Astrocyte (in vitro differentiated cells and primary cell): ENCODE measurements at regions not wholly inside any gene's neighbourhood (a gene's known extent, or its start where the extent isn't known, plus 50 kb on each side); places are given as distances from the start of the nearest gene placed in this dataset.

Source experiments
- DNase-seq: peaks from one replicate; pipeline ENCODE4 v3.0.0-alpha.2; 2010; ENCODE audit warnings: low read depth
- FAIRE-seq: peaks from 2 replicates; lab custom pipeline; 2011; peaks lifted over from hg19 to GRCh38; lab: Jason Lieb, UNC
- H2AFZ ChIP-seq: 2 replicates; pipeline ENCODE4 v1.6.0; 2012; ENCODE audit warnings: low read depth, low read length, inconsistent platforms
- H3K27ac ChIP-seq: 2 replicates; pipeline ENCODE4 v1.5.1; 2011; ENCODE audit warnings: low read depth, low read length, inconsistent platforms
- H3K27me3 ChIP-seq: 2 replicates; pipeline ENCODE4 v1.6.0; 2011; ENCODE audit warnings: low read length, inconsistent platforms; ENCODE audit not compliant: insufficient read depth
- H3K36me3 ChIP-seq: 2 replicates; pipeline ENCODE4 v1.5.1; 2011; ENCODE audit warnings: low read length, inconsistent platforms; ENCODE audit not compliant: insufficient read depth
- H3K4me1 ChIP-seq: 2 replicates; pipeline ENCODE4 v1.5.1; 2011; ENCODE audit warnings: low read length, inconsistent platforms; ENCODE audit not compliant: insufficient read depth
- H3K4me2 ChIP-seq: 2 replicates; pipeline ENCODE4 v1.6.0; 2012; ENCODE audit warnings: low read length, inconsistent platforms
- H3K4me3 ChIP-seq: 2 replicates; pipeline ENCODE4 v1.5.1; 2011; ENCODE audit warnings: low read depth, mild to moderate bottlenecking, low read length, inconsistent platforms; ENCODE audit not compliant: insufficient read depth
- H3K79me2 ChIP-seq: 2 replicates; pipeline ENCODE4 v1.6.0; 2012; ENCODE audit warnings: mild to moderate bottlenecking, low read length, inconsistent platforms; ENCODE audit not compliant: insufficient read depth
- H3K9ac ChIP-seq: 2 replicates; pipeline ENCODE4 v1.6.0; 2012; ENCODE audit warnings: mild to moderate bottlenecking, low read length, inconsistent platforms
- H3K9me3 ChIP-seq: 2 replicates; pipeline ENCODE4 v1.5.1; 2012; ENCODE audit warnings: low read depth, mild to moderate bottlenecking, low read length, inconsistent platforms; ENCODE audit not compliant: insufficient read depth
- H4K20me1 ChIP-seq: 2 replicates; pipeline ENCODE4 v1.6.0; 2012; ENCODE audit warnings: low read length, inconsistent platforms; ENCODE audit not compliant: insufficient read depth
- H3K27ac Mint-ChIP-seq: one replicate; pipeline ENCODE4 v1.8.0; 2021; ENCODE audit warnings: mild to moderate bottlenecking, mixed read lengths; ENCODE audit not compliant: unreplicated experiment
- H3K27me3 Mint-ChIP-seq: one replicate; pipeline ENCODE4 v1.8.0; 2021; ENCODE audit warnings: low read depth, mixed read lengths; ENCODE audit not compliant: unreplicated experiment
- H3K36me3 Mint-ChIP-seq: one replicate; pipeline ENCODE4 v1.8.0; 2021; ENCODE audit warnings: low read depth, mixed read lengths; ENCODE audit not compliant: unreplicated experiment
- H3K4me1 Mint-ChIP-seq: one replicate; pipeline ENCODE4 v1.8.0; 2021; ENCODE audit warnings: low read depth, mixed read lengths; ENCODE audit not compliant: unreplicated experiment
- H3K4me3 Mint-ChIP-seq: one replicate; pipeline ENCODE4 v1.8.0; 2021; ENCODE audit warnings: mild to moderate bottlenecking, moderate library complexity, mixed read lengths; ENCODE audit not compliant: unreplicated experiment
- H3K9me3 Mint-ChIP-seq: one replicate; pipeline ENCODE4 v1.8.0; 2021; ENCODE audit warnings: mild to moderate bottlenecking, mixed read lengths; ENCODE audit not compliant: unreplicated experiment
- EZH2 ChIP-seq: IDR thresholded peaks from 2 replicates; pipeline ENCODE4 v1.6.1; 2012; ENCODE audit warnings: mild to moderate bottlenecking, low read length, inconsistent platforms; ENCODE audit not compliant: insufficient read depth
- TF ChIP-seq, protein P1 (sequence below): IDR thresholded peaks from 2 replicates; pipeline ENCODE4 v1.5.1; 2011; ENCODE audit warnings: low read depth, mild to moderate bottlenecking, inconsistent platforms, low read length, moderate library complexity; ENCODE audit not compliant: insufficient read depth

DNA sequence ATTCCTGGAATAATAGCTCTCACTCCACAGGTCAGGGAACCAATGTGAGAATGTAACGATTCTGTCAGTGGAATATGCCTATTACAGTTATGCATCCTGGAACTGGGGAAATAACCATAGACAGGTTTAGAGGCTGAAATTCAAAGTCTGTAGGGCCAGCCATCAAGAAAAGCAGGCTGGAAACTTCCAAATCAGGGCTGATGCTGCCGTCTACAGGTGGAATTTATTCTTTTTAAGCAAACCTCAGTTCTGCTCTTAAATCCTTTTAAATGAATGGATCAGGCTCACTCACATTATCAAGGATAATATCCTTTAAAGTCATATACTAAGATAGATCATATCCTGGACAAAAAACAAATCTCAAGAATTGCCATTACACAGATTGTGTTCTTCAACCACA lies 699.8 kb downstream of the NR2F2 start:
- Mint-ChIP-seq H3K4me3 (no peak overlapping the region), H3K27me3 (no peaks in the 10 kb centered on the region), H3K9me3 (peaks cover 28% of the 10 kb centered on the region), H3K36me3 (no peaks in the 10 kb centered on the region), H3K4me1 (no peaks in the 10 kb centered on the region), H3K27ac (no peak overlapping the region)
- H2AFZ ChIP-seq = no peak overlapping the region
- no peak overlapping the region for H3K4me3 ChIP-seq
- H3K27me3 ChIP-seq = no peaks in the 10 kb centered on the region
- no peaks in the 10 kb centered on the region for H4K20me1 ChIP-seq
- no peaks in the 10 kb centered on the region for H3K4me1 ChIP-seq
- no peak for TF ChIP-seq EZH2
- TF ChIP-seq, protein P1, sequence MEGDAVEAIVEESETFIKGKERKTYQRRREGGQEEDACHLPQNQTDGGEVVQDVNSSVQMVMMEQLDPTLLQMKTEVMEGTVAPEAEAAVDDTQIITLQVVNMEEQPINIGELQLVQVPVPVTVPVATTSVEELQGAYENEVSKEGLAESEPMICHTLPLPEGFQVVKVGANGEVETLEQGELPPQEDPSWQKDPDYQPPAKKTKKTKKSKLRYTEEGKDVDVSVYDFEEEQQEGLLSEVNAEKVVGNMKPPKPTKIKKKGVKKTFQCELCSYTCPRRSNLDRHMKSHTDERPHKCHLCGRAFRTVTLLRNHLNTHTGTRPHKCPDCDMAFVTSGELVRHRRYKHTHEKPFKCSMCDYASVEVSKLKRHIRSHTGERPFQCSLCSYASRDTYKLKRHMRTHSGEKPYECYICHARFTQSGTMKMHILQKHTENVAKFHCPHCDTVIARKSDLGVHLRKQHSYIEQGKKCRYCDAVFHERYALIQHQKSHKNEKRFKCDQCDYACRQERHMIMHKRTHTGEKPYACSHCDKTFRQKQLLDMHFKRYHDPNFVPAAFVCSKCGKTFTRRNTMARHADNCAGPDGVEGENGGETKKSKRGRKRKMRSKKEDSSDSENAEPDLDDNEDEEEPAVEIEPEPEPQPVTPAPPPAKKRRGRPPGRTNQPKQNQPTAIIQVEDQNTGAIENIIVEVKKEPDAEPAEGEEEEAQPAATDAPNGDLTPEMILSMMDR = no peak
- H3K4me2 ChIP-seq = no peak overlapping the region
- DNase-seq (no peak), FAIRE-seq (no peak)
- no peaks in the 10 kb centered on the region for H3K36me3 ChIP-seq
- no peak overlapping the region for H3K9ac ChIP-seq
- H3K79me2 ChIP-seq = no peaks in the 10 kb centered on the region
- H3K9me3 ChIP-seq = no peaks in the 10 kb centered on the region
- H3K27ac ChIP-seq = no peak overlapping the region

DNA sequence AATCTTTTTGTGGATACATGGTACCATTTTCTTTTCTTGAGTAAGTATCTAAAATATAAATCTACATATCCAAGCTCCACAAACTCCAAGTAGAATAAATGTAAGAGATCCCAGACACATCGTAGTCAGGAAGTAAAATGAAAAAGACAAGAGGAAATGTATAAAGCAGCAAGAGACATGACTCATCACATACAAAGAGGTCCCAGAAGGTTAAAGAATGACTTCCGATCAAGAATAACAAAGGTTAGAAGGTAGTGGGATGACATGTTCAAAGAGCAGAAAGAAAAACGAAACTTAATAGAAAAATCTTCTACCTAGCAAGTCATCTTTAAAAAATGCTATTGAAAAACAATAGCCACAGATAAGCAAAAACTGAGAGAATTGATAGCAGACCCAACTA lies 705.8 kb downstream of the NR2F2 start:
- Histone ChIP-seq H3K79me2 (no peaks in the 10 kb centered on the region), H3K4me1 (peaks cover 3% of the 10 kb centered on the region), H2AFZ (no peak overlapping the region), H3K9ac (no peak overlapping the region), H4K20me1 (no peaks in the 10 kb centered on the region), H3K27me3 (no peaks in the 10 kb centered on the region), H3K36me3 (no peaks in the 10 kb centered on the region), H3K4me3 (no peak overlapping the region), H3K9me3 (no peaks in the 10 kb centered on the region), H3K27ac (no peak overlapping the region), H3K4me2 (peak overlapping the region; percentile 55)
- Mint-ChIP-seq H3K4me1 (peaks cover 13% of the 10 kb centered on the region), H3K4me3 (no peak overlapping the region), H3K9me3 (peaks cover 15% of the 10 kb centered on the region), H3K27ac (peak overlapping the region; percentile 1), H3K36me3 (no peaks in the 10 kb centered on the region), H3K27me3 (no peaks in the 10 kb centered on the region)
- DNase-seq = peak; percentile 0
- peak; percentile 39 for FAIRE-seq
- TF ChIP-seq EZH2 = no peak
- TF ChIP-seq, protein P1 = no peak

DNA sequence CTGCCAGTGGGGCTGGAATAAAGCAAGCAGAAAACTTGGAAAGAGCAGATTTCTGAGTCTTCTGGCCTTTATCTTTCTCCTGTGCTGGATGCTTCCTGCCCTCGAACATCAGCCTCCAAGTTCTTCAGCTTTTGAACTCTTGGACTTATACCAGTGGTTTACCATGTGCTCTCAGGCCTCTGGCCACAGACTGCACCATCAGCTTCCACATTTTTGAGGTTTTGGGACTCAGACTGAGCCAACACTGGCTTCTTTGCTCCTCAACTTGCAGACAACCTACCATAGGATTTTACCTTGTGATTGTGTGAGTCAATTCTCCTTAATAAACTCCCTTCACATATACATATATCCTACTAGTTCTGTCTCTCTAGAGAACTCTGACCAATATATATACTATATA lies 706.6 kb downstream of the NR2F2 start:
- FAIRE-seq (no peak), DNase-seq (peak; percentile 39)
- peaks cover 13% of the 10 kb centered on the region for H3K4me1 Mint-ChIP-seq
- H3K4me3 Mint-ChIP-seq = no peak overlapping the region
- H3K4me1 ChIP-seq = peaks cover 3% of the 10 kb centered on the region
- H3K9ac ChIP-seq = no peak overlapping the region
- H3K4me2 ChIP-seq = no peak overlapping the region
- no peak overlapping the region for H2AFZ ChIP-seq
- no peak for TF ChIP-seq EZH2
- TF ChIP-seq, protein P1 = no peak
- no peaks in the 10 kb centered on the region for H3K27me3 Mint-ChIP-seq
- no peaks in the 10 kb centered on the region for H3K9me3 ChIP-seq
- no peak overlapping the region for H3K27ac ChIP-seq
- peaks cover 12% of the 10 kb centered on the region for H3K9me3 Mint-ChIP-seq
- no peak overlapping the region for H3K4me3 ChIP-seq
- H3K36me3 ChIP-seq = no peaks in the 10 kb centered on the region
- no peaks in the 10 kb centered on the region for H4K20me1 ChIP-seq
- no peaks in the 10 kb centered on the region for H3K79me2 ChIP-seq
- H3K27ac Mint-ChIP-seq = peak overlapping the region; percentile 1
- H3K27me3 ChIP-seq = no peaks in the 10 kb centered on the region
- no peaks in the 10 kb centered on the region for H3K36me3 Mint-ChIP-seq
